Hepatocyte (in vitro differentiated cells): ENCODE measurements at regions not wholly inside any gene's neighbourhood (a gene's known extent, or its start where the extent isn't known, plus 50 kb on each side); places are given as distances from the start of the nearest gene placed in this dataset.

Experiments
- DNase-seq: peaks from one replicate; pipeline ENCODE4 v3.0.0-alpha.2; 2016; ENCODE audit warnings: low spot score
- H2AFZ ChIP-seq: fragments of 200-600 bp; sonication (generic); 2 replicates; pipeline ENCODE4 v1.6.0; 2016; ENCODE audit warnings: antibody characterized with exemption, mild to moderate bottlenecking
- H3K27ac ChIP-seq: fragments of 200-600 bp; sonication (generic); 2 replicates; pipeline ENCODE4 v1.5.1; 2016; ENCODE audit warnings: mild to moderate bottlenecking
- H3K27me3 ChIP-seq: fragments of 200-600 bp; sonication (generic); 2 replicates; pipeline ENCODE4 v1.6.1; 2016
- H3K36me3 ChIP-seq: fragments of 200-600 bp; sonication (generic); replicated peaks from 2 replicates; pipeline ENCODE4 v1.5.1; 2016; ENCODE audit warnings: low read depth; ENCODE audit not compliant: insufficient read depth
- H3K4me1 ChIP-seq: fragments of 200-600 bp; sonication (generic); 2 replicates; pipeline ENCODE4 v1.5.1; 2016; ENCODE audit warnings: mild to moderate bottlenecking, moderate library complexity; ENCODE audit not compliant: insufficient read depth
- H3K4me2 ChIP-seq: fragments of 200-600 bp; sonication (generic); 2 replicates; pipeline ENCODE4 v1.6.0; 2016
- H3K4me3 ChIP-seq: fragments of 200-600 bp; sonication (generic); 2 replicates; pipeline ENCODE4 v1.5.1; 2016; ENCODE audit warnings: mild to moderate bottlenecking
- H3K79me2 ChIP-seq: fragments of 200-600 bp; sonication (generic); 2 replicates; pipeline ENCODE4 v1.6.0; 2017; ENCODE audit warnings: mild to moderate bottlenecking
- H3K9me2 ChIP-seq: fragments of 200-600 bp; sonication (generic); replicated peaks from 2 replicates; pipeline ENCODE4 v1.6.0; 2017; ENCODE audit warnings: mild to moderate bottlenecking; ENCODE audit not compliant: insufficient read depth
- H3K9me3 ChIP-seq: fragments of 200-600 bp; sonication (generic); 2 replicates; pipeline ENCODE4 v1.5.1; 2016; ENCODE audit warnings: low read depth, mild to moderate bottlenecking
- H4K20me1 ChIP-seq: fragments of 200-600 bp; sonication (generic); 2 replicates; pipeline ENCODE4 v1.6.0; 2016; ENCODE audit warnings: mild to moderate bottlenecking; ENCODE audit not compliant: insufficient read depth, poor library complexity, severe bottlenecking
- CTCF ChIP-seq: fragments of 200-600 bp; sonication (generic); IDR thresholded peaks from 2 replicates; pipeline ENCODE4 v1.5.1; 2016; ENCODE audit warnings: antibody characterized with exemption, mild to moderate bottlenecking; ENCODE audit not compliant: poor library complexity
- EZH2 ChIP-seq: fragments of 200-600 bp; sonication (generic); IDR thresholded peaks from 2 replicates; pipeline ENCODE4 v1.6.1; 2016; ENCODE audit warnings: antibody characterized with exemption, mild to moderate bottlenecking, borderline replicate concordance
- EZH2phosphoT487 ChIP-seq: fragments of 200-600 bp; sonication (generic); IDR thresholded peaks from one replicate; pipeline ENCODE4 v1.6.1; 2018; ENCODE audit warnings: antibody characterized with exemption, mild to moderate bottlenecking, low read depth, moderate library complexity; ENCODE audit not compliant: unreplicated experiment, severe bottlenecking
- WGBS: methylation state at CpG from one replicate; pipeline ENCODE4 v1.1.6; 2016; ENCODE audit warnings: low lambda C conversion rate; ENCODE audit errors: missing lambda C conversion rate; 5-methylcytosine and 5-hydroxymethylcytosine counted together

GRCh38 chr13:109842212-109842920, 56.0 kb upstream of the IRS2 start:
- Histone ChIP-seq H3K4me1 (peaks cover 3% of the 10 kb centered on the region), H3K9me2 (no peaks in the 10 kb centered on the region), H4K20me1 (no peaks in the 10 kb centered on the region), H3K4me2 (no peak overlapping the region), H3K27ac (no peak overlapping the region), H3K36me3 (no peaks in the 10 kb centered on the region), H3K4me3 (no peak overlapping the region), H3K9me3 (no peaks in the 10 kb centered on the region), H2AFZ (no peak overlapping the region), H3K79me2 (no peaks in the 10 kb centered on the region), H3K27me3 (peaks cover 5% of the 10 kb centered on the region)
- no peak for DNase-seq
- TF ChIP-seq CTCF, result no peak
- TF ChIP-seq EZH2phosphoT487, result no peak
- TF ChIP-seq EZH2, result no peak
- 95% methylated on average over 6 of the region's 6 CpGs for WGBS

- Histone ChIP-seq H3K4me2 (no peak overlapping the region), H3K4me1 (peaks cover 3% of the 10 kb centered on the region), H3K9me2 (no peaks in the 10 kb centered on the region), H3K27ac (no peak overlapping the region), H3K9me3 (no peaks in the 10 kb centered on the region), H3K27me3 (peaks cover 3% of the 10 kb centered on the region), H4K20me1 (no peaks in the 10 kb centered on the region), H3K79me2 (no peaks in the 10 kb centered on the region), H2AFZ (no peak overlapping the region), H3K36me3 (no peaks in the 10 kb centered on the region), H3K4me3 (no peak overlapping the region)
- no peak for DNase-seq
- no peak for TF ChIP-seq EZH2phosphoT487
- no peak for TF ChIP-seq EZH2
- no peak for TF ChIP-seq CTCF
- WGBS, result 95% methylated on average over 4 of the region's 4 CpGs
These were observed 54.5 kb upstream of the IRS2 start for GRCh38 chr13:109840893-109841287.

GRCh38 chr13:109840201-109840892, 54.0 kb upstream of the IRS2 start:
- Histone ChIP-seq H3K9me3 (no peaks in the 10 kb centered on the region), H3K27me3 (no peaks in the 10 kb centered on the region), H4K20me1 (no peaks in the 10 kb centered on the region), H3K36me3 (no peaks in the 10 kb centered on the region), H3K9me2 (no peaks in the 10 kb centered on the region), H3K79me2 (no peaks in the 10 kb centered on the region), H3K4me1 (peaks cover 3% of the 10 kb centered on the region), H2AFZ (no peak overlapping the region), H3K4me3 (no peak overlapping the region), H3K27ac (peak overlapping the region; percentile 52), H3K4me2 (peak overlapping the region; percentile 32)
- WGBS, result 59% methylated on average over 9 of the region's 9 CpGs
- no peak for DNase-seq
- TF ChIP-seq CTCF (no peak), EZH2phosphoT487 (no peak), EZH2 (no peak)
